ENCODE measurements at regions not wholly inside any gene's neighbourhood (a gene's known extent, or its start where the extent isn't known, plus 50 kb on each side); places are given as distances from the start of the nearest gene placed in this dataset.
"Not testable (repeated sequence)": the region's sequence is repeated elsewhere in the genome, so short reads cannot be mapped to it uniquely, and the experiment has no call there.

GRCh38 chr3:137330246-137330645 lies 372.5 kb downstream of the IL20RB start:
- DNase-seq (ENCODE audit: low read depth, low spot score) = no peak
- Histone ChIP-seq H3K4me1 (ENCODE audit: insufficient read depth, insufficient read length) (no peaks in the 10 kb centered on the region), H3K9me3 (ENCODE audit: insufficient read depth, low read length) (no peaks in the 10 kb centered on the region), H3K27me3 (ENCODE audit: insufficient read depth, insufficient read length) (no peaks in the 10 kb centered on the region), H3K9ac (ENCODE audit: insufficient read length, low read depth) (no peak overlapping the region), H3K4me3 (ENCODE audit: insufficient read length, low read depth) (no peak overlapping the region), H3K36me3 (ENCODE audit: insufficient read depth, insufficient read length, low read length) (no peaks in the 10 kb centered on the region)
- TF ChIP-seq SUZ12 (IDR thresholded peaks at IDR 0.05; ENCODE audit: extremely low read depth, insufficient read depth, insufficient read length) = no peak
- no peak for TF ChIP-seq ZNF274 (IDR thresholded peaks at IDR 0.05; ENCODE audit: low read depth, low read length)
- TF ChIP-seq YY1 (IDR thresholded peaks at IDR 0.05; ENCODE audit: insufficient read depth, insufficient read length) = no peak

GRCh38 chr3:137332297-137332696 lies 374.5 kb downstream of the IL20RB start:
- no peaks in the 10 kb centered on the region for H3K36me3 ChIP-seq (ENCODE audit: insufficient read depth, insufficient read length, low read length)
- H3K9ac ChIP-seq (ENCODE audit: insufficient read length, low read depth) = no peak overlapping the region
- TF ChIP-seq ZNF274 (IDR thresholded peaks at IDR 0.05; ENCODE audit: low read depth, low read length) (no peak), SUZ12 (IDR thresholded peaks at IDR 0.05; ENCODE audit: extremely low read depth, insufficient read depth, insufficient read length) (no peak), YY1 (IDR thresholded peaks at IDR 0.05; ENCODE audit: insufficient read depth, insufficient read length) (no peak)
- DNase-seq (ENCODE audit: low read depth, low spot score) = no peak
- H3K9me3 ChIP-seq (ENCODE audit: insufficient read depth, low read length) = no peaks in the 10 kb centered on the region; the same call in 1 of the 2 replicates
- no peaks in the 10 kb centered on the region for H3K27me3 ChIP-seq (ENCODE audit: insufficient read depth, insufficient read length)
- H3K4me3 ChIP-seq (ENCODE audit: insufficient read length, low read depth) = no peak overlapping the region
- no peaks in the 10 kb centered on the region for H3K4me1 ChIP-seq (ENCODE audit: insufficient read depth, insufficient read length)

DNA sequence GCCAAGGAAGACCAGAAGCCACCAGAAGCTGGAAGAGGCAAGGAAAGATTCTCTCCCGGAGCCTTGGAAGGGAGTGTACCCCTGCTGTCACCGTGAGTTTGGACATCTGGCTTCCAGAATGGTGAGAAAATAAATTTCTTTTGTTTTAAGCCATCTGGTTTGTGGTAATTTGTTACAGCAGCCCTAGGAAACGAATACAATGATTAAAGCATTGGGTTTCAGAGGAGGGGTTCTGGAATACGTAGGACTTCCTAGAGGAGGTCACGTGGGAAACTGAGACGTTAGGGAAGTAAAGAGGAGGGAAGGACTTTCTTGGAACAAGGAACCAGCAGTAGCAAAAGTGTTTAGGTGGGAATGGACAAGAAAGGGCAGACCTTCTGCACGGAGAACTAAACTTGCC lies 377.7 kb downstream of the IL20RB start:
- H3K4me1 ChIP-seq (ENCODE audit: insufficient read depth, insufficient read length) = no peaks in the 10 kb centered on the region
- no peak overlapping the region for H3K4me3 ChIP-seq (ENCODE audit: insufficient read length, low read depth)
- no peaks in the 10 kb centered on the region for H3K27me3 ChIP-seq (ENCODE audit: insufficient read depth, insufficient read length)
- H3K9ac ChIP-seq (ENCODE audit: insufficient read length, low read depth) = no peak overlapping the region
- no peak for DNase-seq (ENCODE audit: low read depth, low spot score)
- peaks cover 27% of the 10 kb centered on the region for H3K9me3 ChIP-seq (ENCODE audit: insufficient read depth, low read length)
- TF ChIP-seq SUZ12 (IDR thresholded peaks at IDR 0.05; ENCODE audit: extremely low read depth, insufficient read depth, insufficient read length) (no peak), YY1 (IDR thresholded peaks at IDR 0.05; ENCODE audit: insufficient read depth, insufficient read length) (no peak), ZNF274 (IDR thresholded peaks at IDR 0.05; ENCODE audit: low read depth, low read length) (no peak)
- H3K36me3 ChIP-seq (ENCODE audit: insufficient read depth, insufficient read length, low read length) = no peaks in the 10 kb centered on the region

DNA sequence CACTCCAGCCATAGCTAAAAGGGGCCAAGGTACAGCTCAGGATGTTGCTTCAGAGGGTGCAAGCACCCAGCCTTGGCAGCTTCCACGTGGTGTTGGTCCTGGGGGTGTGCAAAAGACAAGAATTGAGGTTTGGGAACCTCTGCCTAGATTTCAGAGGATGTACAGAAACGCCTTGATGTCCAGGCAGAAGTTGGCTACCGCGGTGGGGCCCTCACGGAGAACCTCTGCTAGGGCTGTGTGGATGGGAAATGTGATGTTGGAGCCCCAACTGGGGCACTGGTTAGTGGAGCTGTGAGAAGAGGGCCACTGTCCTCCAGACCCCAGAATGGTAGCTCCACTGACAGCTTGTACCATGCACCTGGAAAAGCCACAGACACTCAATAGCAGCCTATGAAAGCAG lies 380.6 kb downstream of the IL20RB start:
- not testable (repeated sequence) for H3K36me3 ChIP-seq (ENCODE audit: insufficient read depth, insufficient read length, low read length); H3K9ac ChIP-seq (ENCODE audit: insufficient read length, low read depth); DNase-seq (ENCODE audit: low read depth, low spot score); H3K4me1 ChIP-seq (ENCODE audit: insufficient read depth, insufficient read length); H3K27me3 ChIP-seq (ENCODE audit: insufficient read depth, insufficient read length); H3K4me3 ChIP-seq (ENCODE audit: insufficient read length, low read depth)
- H3K9me3 ChIP-seq (ENCODE audit: insufficient read depth, low read length) = peaks cover 27% of the 10 kb centered on the region

DNA sequence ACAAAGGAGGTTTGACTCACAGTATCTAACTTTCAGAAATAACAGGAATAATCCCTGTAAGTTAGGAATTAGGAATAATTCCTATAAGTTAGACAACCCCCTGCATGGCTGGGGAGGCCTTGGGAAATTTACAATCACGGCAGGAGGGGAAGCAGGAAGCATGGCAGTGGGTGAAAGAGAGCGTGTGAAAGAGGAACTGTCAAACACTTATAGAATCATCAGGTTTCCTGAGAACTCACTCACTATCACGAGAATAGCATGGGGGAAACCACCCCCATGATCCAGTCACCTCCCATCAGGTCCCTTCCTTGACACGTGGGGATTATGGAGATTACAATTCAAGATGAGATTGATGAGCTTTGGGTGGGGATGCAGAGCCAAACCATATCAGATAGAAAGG lies 385.5 kb downstream of the IL20RB start:
- H3K27me3 ChIP-seq (ENCODE audit: insufficient read depth, insufficient read length) = no peaks in the 10 kb centered on the region
- peaks cover 19% of the 10 kb centered on the region for H3K9me3 ChIP-seq (ENCODE audit: insufficient read depth, low read length)
- H3K4me3 ChIP-seq (ENCODE audit: insufficient read length, low read depth) = no peak overlapping the region
- no peaks in the 10 kb centered on the region for H3K36me3 ChIP-seq (ENCODE audit: insufficient read depth, insufficient read length, low read length)
- no peak for DNase-seq (ENCODE audit: low read depth, low spot score)
- H3K4me1 ChIP-seq (ENCODE audit: insufficient read depth, insufficient read length) = no peaks in the 10 kb centered on the region
- H3K9ac ChIP-seq (ENCODE audit: insufficient read length, low read depth) = no peak overlapping the region
- TF ChIP-seq ZNF274 (IDR thresholded peaks at IDR 0.05; ENCODE audit: low read depth, low read length) (no peak), SUZ12 (IDR thresholded peaks at IDR 0.05; ENCODE audit: extremely low read depth, insufficient read depth, insufficient read length) (no peak), YY1 (IDR thresholded peaks at IDR 0.05; ENCODE audit: insufficient read depth, insufficient read length) (no peak)

GRCh38 chr3:137347132-137347531 lies 389.3 kb downstream of the IL20RB start:
- Histone ChIP-seq H3K27me3 (ENCODE audit: insufficient read depth, insufficient read length) (no peaks in the 10 kb centered on the region), H3K36me3 (ENCODE audit: insufficient read depth, insufficient read length, low read length) (no peaks in the 10 kb centered on the region), H3K9me3 (ENCODE audit: insufficient read depth, low read length) (no peaks in the 10 kb centered on the region), H3K4me3 (ENCODE audit: insufficient read length, low read depth) (no peak overlapping the region), H3K4me1 (ENCODE audit: insufficient read depth, insufficient read length) (no peaks in the 10 kb centered on the region), H3K9ac (ENCODE audit: insufficient read length, low read depth) (no peak overlapping the region)
- DNase-seq (ENCODE audit: low read depth, low spot score) = no peak
- TF ChIP-seq YY1 (IDR thresholded peaks at IDR 0.05; ENCODE audit: insufficient read depth, insufficient read length) (no peak), ZNF274 (IDR thresholded peaks at IDR 0.05; ENCODE audit: low read depth, low read length) (no peak), SUZ12 (IDR thresholded peaks at IDR 0.05; ENCODE audit: extremely low read depth, insufficient read depth, insufficient read length) (no peak)

DNA sequence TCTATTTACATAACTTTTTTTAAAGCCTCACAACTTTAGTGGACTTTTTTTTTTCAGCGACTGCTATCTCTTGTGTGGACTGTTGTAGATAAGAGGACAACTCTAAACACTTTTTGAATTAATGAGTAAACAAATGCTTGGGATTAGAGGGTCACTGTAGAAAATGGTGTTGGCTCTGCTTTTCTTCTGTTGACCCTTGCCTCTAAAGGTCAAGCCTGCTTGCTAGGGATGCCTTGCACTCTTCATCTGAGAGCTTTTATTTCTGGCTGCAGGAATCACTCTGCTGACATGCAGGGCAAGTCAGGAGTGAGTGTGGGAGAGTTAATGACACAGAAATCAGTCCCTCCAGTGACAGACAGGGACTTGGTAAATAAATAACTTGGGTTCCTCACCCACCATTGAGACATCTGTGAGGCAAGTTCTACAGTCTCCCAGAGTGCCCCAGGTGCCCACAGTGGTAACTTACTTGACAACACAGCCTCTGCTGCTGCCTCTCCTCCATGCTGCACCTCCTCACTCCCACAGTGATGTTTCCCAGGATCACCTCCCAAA lies 390.1 kb downstream of the IL20RB start:
- TF ChIP-seq YY1 (IDR thresholded peaks at IDR 0.05; ENCODE audit: insufficient read depth, insufficient read length) = no peak
- Histone ChIP-seq H3K9me3 (ENCODE audit: insufficient read depth, low read length) (no peaks in the 10 kb centered on the region), H3K27me3 (ENCODE audit: insufficient read depth, insufficient read length) (no peaks in the 10 kb centered on the region), H3K4me3 (ENCODE audit: insufficient read length, low read depth) (no peak overlapping the region), H3K9ac (ENCODE audit: insufficient read length, low read depth) (no peak overlapping the region), H3K36me3 (ENCODE audit: insufficient read depth, insufficient read length, low read length) (no peaks in the 10 kb centered on the region), H3K4me1 (ENCODE audit: insufficient read depth, insufficient read length) (no peaks in the 10 kb centered on the region)
- no peak for DNase-seq (ENCODE audit: low read depth, low spot score)

GRCh38 chr3:137348936-137349335 lies 391.2 kb downstream of the IL20RB start:
- H3K9me3 ChIP-seq (ENCODE audit: insufficient read depth, low read length) = no peaks in the 10 kb centered on the region
- TF ChIP-seq SUZ12 (IDR thresholded peaks at IDR 0.05; ENCODE audit: extremely low read depth, insufficient read depth, insufficient read length) = no peak
- TF ChIP-seq YY1 (IDR thresholded peaks at IDR 0.05; ENCODE audit: insufficient read depth, insufficient read length) = no peak
- TF ChIP-seq ZNF274 (IDR thresholded peaks at IDR 0.05; ENCODE audit: low read depth, low read length) = no peak
- DNase-seq (ENCODE audit: low read depth, low spot score) = no peak
- H3K27me3 ChIP-seq (ENCODE audit: insufficient read depth, insufficient read length) = no peaks in the 10 kb centered on the region
- H3K4me3 ChIP-seq (ENCODE audit: insufficient read length, low read depth) = no peak overlapping the region
- no peak overlapping the region for H3K9ac ChIP-seq (ENCODE audit: insufficient read length, low read depth)
- no peaks in the 10 kb centered on the region for H3K36me3 ChIP-seq (ENCODE audit: insufficient read depth, insufficient read length, low read length)
- H3K4me1 ChIP-seq (ENCODE audit: insufficient read depth, insufficient read length) = no peaks in the 10 kb centered on the region

Measured in NT2/D1 (cell line).